Esophagus squamous epithelium (tissue), 5 donors: ENCODE measurements at regions not wholly inside any gene's neighbourhood (a gene's known extent, or its start where the extent isn't known, plus 50 kb on each side); places are given as distances from the start of the nearest gene placed in this dataset.

Experiments
- DNase-seq: peaks from one replicate; lab custom pipeline; 2025; lab: John Stamatoyannopoulos, UW
- H3K27ac ChIP-seq, 4 donors: fragments of 200-600 bp; sonication (generic); one replicate each; pipeline ENCODE4 v1.5.1; 2016 to 2019; ENCODE audit warnings: mild to moderate bottlenecking in 1 of 4
- H3K27me3 ChIP-seq, 4 donors: fragments of 200-600 bp; sonication (generic); 1 replicate in 3 of 4; 2 replicates in 1 of 4; pipeline versions ENCODE4 v1.5.1 to v1.6.0; 2017 to 2021; ENCODE audit warnings: antibody characterized with exemption in 1 of 4
- H3K36me3 ChIP-seq, 3 donors: fragments of 200-600 bp; sonication (generic); one replicate each; pipeline ENCODE4 v1.5.1; 2016 to 2019
- H3K4me1 ChIP-seq, 3 donors: fragments of 200-600 bp; sonication (generic); one replicate each; pipeline ENCODE4 v1.5.1; 2017 to 2019
- H3K4me3 ChIP-seq, 4 donors: fragments of 200-600 bp; sonication (generic); 1 replicate in 3 of 4; 2 replicates in 1 of 4; pipeline ENCODE4 v1.5.1; 2016 to 2019; ENCODE audit warnings: mild to moderate bottlenecking in 2 of 4, moderate library complexity in 1 of 4
- H3K9me3 ChIP-seq, 3 donors: fragments of 200-600 bp; sonication (generic); one replicate each; pipeline ENCODE4 v1.5.1; 2016 to 2019
- CTCF ChIP-seq, 6 experiments: fragments of 450-650 bp in 4 of 6; fragments of 200-600 bp in 2 of 6; sonication (generic) in 2 of 6; IDR thresholded peaks; one replicate each; pipeline ENCODE4 v1.5.1; 2016 to 2019; ENCODE audit warnings: antibody characterized with exemption in 6 of 6, mild to moderate bottlenecking in 4 of 6, moderate library complexity in 4 of 6
- POLR2A ChIP-seq, 4 donors: fragments of 450-650 bp; IDR thresholded peaks; one replicate each; pipeline ENCODE4 v1.6.1; 2017; ENCODE audit warnings: antibody characterized with exemption in 4 of 4, mild to moderate bottlenecking in 4 of 4, moderate library complexity in 3 of 4
- WGBS, 2 donors: methylation state at CpG; one replicate each; pipeline ENCODE4 v1.1.5; 2018; 5-methylcytosine and 5-hydroxymethylcytosine counted together
- intact Hi-C: fragments of 100-400 bp; cut with DNase I; formaldehyde crosslinking; loops from one replicate; pipeline ENCODE4 v1.15.0; 2022
- donor health status: DM: yes; HTN: yes; CAD: no.

DNA sequence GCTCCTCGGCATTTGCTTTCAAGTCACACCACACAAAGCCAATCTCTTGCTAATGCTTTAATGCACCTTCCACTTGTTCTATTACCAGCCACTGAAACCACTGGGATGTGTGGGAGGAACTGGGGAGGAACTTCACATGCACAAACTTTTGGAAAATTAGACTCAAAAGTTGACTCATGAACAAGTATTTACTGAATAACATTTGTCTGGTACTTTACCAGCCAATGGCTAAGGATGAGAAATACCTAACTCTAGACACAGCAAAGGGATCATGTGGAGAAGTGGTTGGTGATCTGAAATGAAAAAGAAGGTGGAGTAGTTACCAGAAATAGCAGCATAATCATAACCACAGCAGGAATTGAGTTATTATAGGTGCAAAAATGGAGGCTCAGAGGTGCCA is 554.0 kb upstream of the NOX3 start:
- 78 to 92% methylated on average over 1 of the region's 1 CpG for WGBS, 2 donors
- TF ChIP-seq POLR2A (IDR thresholded peaks at IDR 0.05), result no peak
- no peak for TF ChIP-seq CTCF (IDR thresholded peaks at IDR 0.05)
- no peak overlapping the region for H3K4me3 ChIP-seq
- H3K4me1 ChIP-seq, result peaks cover 0 to 26% (median 0%) of the 10 kb centered on the region in 3 donors
- no peak overlapping the region for H3K27ac ChIP-seq
- no peak for DNase-seq
- intact Hi-C loops, result no loop called here
- no peaks in the 10 kb centered on the region for H3K36me3 ChIP-seq
- H3K9me3 ChIP-seq, result no peaks in the 10 kb centered on the region
- H3K27me3 ChIP-seq, result no peaks in the 10 kb centered on the region

DNA sequence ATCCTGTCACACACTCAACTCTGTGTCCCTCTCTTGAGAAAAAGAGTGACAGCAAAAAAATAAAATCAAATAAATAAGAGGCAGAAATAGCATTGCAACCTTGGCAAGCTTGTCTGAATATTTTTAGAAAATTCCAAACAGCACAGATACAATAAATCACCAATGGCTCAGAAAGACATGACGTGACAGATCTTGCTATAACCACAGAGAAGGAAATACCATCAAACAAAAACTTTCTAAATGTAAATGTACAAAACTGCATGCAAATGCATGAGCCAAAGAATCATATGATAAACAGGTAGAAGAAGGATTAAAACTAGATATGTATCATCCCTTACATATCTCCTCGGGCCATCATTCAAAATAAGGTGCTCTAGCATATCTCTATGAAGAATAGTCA is 549.2 kb upstream of the NOX3 start:
- Histone ChIP-seq H3K4me1 (peaks cover 0 to 9% (median 0%) of the 10 kb centered on the region in 3 donors), H3K27ac (no peak overlapping the region), H3K36me3 (no peaks in the 10 kb centered on the region), H3K9me3 (no peaks in the 10 kb centered on the region), H3K27me3 (no peaks in the 10 kb centered on the region), H3K4me3 (no peak overlapping the region)
- 28 to 49% methylated on average over 2 of the region's 2 CpGs for WGBS, 2 donors
- TF ChIP-seq POLR2A (IDR thresholded peaks at IDR 0.05) (no peak), CTCF (IDR thresholded peaks at IDR 0.05) (no peak)
- intact Hi-C loops, result no loop called here
- DNase-seq, result no peak

DNA sequence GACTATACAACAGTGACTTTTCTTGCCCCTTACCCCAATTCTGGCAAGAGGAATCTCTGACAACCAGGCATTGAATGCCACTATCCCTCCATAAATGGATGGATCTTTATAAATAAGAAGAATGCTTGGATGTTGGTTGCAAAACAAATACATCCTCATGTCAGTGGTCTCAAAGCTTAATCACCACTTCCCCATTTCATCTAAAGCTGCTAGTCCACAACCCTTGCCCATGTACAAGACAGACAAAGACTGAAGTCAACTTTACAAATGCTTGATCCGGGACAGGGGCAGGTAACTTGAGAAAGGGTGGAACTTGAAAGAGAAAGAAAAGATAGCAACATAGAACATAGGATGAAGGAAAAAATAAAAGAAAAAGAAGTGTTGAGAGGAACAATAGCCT is 540.5 kb upstream of the NOX3 start:
- no peak for TF ChIP-seq POLR2A (IDR thresholded peaks at IDR 0.05)
- no peak for TF ChIP-seq CTCF (IDR thresholded peaks at IDR 0.05)
- Histone ChIP-seq H3K27me3 (no peaks in the 10 kb centered on the region), H3K9me3 (no peaks in the 10 kb centered on the region), H3K4me3 (no peak overlapping the region), H3K27ac (no peak overlapping the region), H3K4me1 (no peaks in the 10 kb centered on the region), H3K36me3 (no peaks in the 10 kb centered on the region)
- WGBS, 2 donors, result 80 to 86% methylated on average over 1 of the region's 1 CpG
- intact Hi-C loops, result no loop called here
- DNase-seq, result no peak

DNA sequence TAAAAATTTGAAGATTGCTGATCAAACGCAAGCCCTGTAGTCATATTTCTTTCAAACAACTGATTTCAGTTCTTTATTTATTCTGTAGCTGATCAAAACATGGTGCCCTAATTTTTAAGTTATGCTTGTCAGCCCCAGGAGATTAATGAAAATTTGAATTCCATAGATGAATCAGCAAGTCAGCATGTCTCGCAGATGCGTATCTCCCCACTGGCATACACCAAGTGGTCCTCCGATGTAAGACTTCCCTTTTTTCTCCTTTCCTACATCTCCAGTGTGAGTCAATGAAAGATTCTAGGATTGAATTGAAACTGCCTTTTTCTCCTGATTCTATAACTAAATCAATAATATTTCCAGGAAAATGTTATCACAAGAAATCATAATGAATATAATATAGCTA is 539.6 kb upstream of the NOX3 start:
- no peaks in the 10 kb centered on the region for H3K27me3 ChIP-seq
- H3K4me1 ChIP-seq, result no peaks in the 10 kb centered on the region
- H3K9me3 ChIP-seq, result no peaks in the 10 kb centered on the region
- whole genome bisulfite sequencing, 2 donors, result 70 to 71% methylated on average over 4 of the region's 4 CpGs
- intact Hi-C loops, result no loop called here
- TF ChIP-seq CTCF (IDR thresholded peaks at IDR 0.05) (no peak), POLR2A (IDR thresholded peaks at IDR 0.05) (no peak)
- H3K36me3 ChIP-seq, result no peaks in the 10 kb centered on the region
- no peak for DNase-seq
- no peak overlapping the region for H3K4me3 ChIP-seq
- no peak overlapping the region for H3K27ac ChIP-seq

DNA sequence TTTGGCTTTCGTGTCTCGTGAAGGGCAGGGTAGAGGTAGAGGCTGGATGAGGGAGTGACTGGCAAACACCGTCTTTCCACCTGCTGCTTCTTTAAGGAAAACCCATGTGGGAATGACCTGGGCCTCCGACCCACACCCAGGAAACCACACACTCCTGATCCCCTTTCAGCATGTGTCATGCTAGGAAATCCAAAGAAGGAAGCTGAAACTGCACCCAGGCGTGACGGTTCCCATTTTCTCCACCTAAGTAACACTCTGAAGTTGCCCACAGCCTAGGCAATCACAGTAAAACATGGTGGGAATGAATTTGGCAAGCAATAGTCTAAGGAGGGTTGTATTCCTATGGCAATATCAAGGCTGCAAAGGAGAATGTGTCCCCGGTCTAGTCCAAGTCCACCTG is 538.4 kb upstream of the NOX3 start:
- TF ChIP-seq POLR2A (IDR thresholded peaks at IDR 0.05) (no peak), CTCF (IDR thresholded peaks at IDR 0.05) (no peak)
- Histone ChIP-seq H3K9me3 (no peaks in the 10 kb centered on the region), H3K36me3 (no peaks in the 10 kb centered on the region), H3K4me1 (no peaks in the 10 kb centered on the region), H3K27ac (no peak overlapping the region), H3K27me3 (no peaks in the 10 kb centered on the region), H3K4me3 (no peak overlapping the region)
- intact Hi-C loops, result no loop called here
- 71 to 79% methylated on average over 6 to 7 of the region's 7 CpGs for WGBS, 2 donors
- DNase-seq, result no peak
